SH-SY5Y (cell line): ENCODE measurements at regions not wholly inside any gene's neighbourhood (a gene's known extent, or its start where the extent isn't known, plus 50 kb on each side); places are given as distances from the start of the nearest gene placed in this dataset.

Experiments
- GATA2 ChIP-seq: IDR thresholded peaks from 2 replicates; pipeline ENCODE4 v1.6.1; 2011; ENCODE audit warnings: mild to moderate bottlenecking, low read depth, low read length
- GATA3 ChIP-seq: IDR thresholded peaks from 2 replicates; pipeline ENCODE4 v1.6.1; 2011; ENCODE audit warnings: low read depth, mild to moderate bottlenecking, low read length, moderate library complexity

DNA sequence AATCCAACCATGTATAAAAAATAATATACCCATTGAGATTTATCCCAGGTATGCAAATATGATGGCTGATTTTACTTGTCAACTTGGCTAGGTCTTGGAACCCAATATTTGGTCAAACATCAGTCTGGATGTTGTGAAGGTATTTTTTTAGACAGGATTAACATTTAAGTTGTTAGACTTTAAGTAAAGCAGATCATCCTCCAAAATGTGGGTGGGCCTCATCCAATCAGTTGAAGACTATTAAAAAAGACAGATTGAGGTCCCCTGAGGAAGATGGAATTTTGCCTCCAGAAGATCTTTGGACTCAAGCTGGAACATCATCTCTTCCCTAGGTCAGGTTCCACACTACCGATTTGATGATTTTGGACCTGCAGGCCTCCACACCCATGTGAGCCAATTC, 271.2 kb downstream of the TMEM121 start:
- TF ChIP-seq GATA2 (no peak), GATA3 (no peak)
